Smooth muscle cell (in vitro differentiated cells): ENCODE measurements at regions not wholly inside any gene's neighbourhood (a gene's known extent, or its start where the extent isn't known, plus 50 kb on each side); places are given as distances from the start of the nearest gene placed in this dataset.

Experiments
- DNase-seq: peaks from one replicate; lab custom pipeline; 2025; ENCODE audit not compliant: unreplicated experiment; lab: John Stamatoyannopoulos, UW
- H2AFZ ChIP-seq: fragments of 200-600 bp; sonication (generic); 2 replicates; pipeline ENCODE4 v1.6.0; 2016; ENCODE audit warnings: antibody characterized with exemption, low read depth, mild to moderate bottlenecking
- H3F3A ChIP-seq: fragments of 200-600 bp; sonication (generic); 2 replicates; pipeline ENCODE4 v1.6.0; 2017; ENCODE audit warnings: antibody characterized with exemption, low read depth
- H3K27ac ChIP-seq: fragments of 200-600 bp; sonication (generic); 2 replicates; pipeline ENCODE4 v1.5.1; 2016; ENCODE audit warnings: low read depth, mild to moderate bottlenecking
- H3K27me3 ChIP-seq: fragments of 200-600 bp; sonication (generic); 2 replicates; pipeline ENCODE4 v1.6.1; 2016; ENCODE audit warnings: low read depth, mild to moderate bottlenecking
- H3K36me3 ChIP-seq: fragments of 200-600 bp; sonication (generic); 2 replicates; pipeline ENCODE4 v1.5.1; 2016; ENCODE audit warnings: low read depth
- H3K4me1 ChIP-seq: fragments of 200-600 bp; sonication (generic); 2 replicates; pipeline ENCODE4 v1.5.1; 2016; ENCODE audit warnings: low read depth
- H3K4me2 ChIP-seq: fragments of 200-600 bp; sonication (generic); 2 replicates; pipeline ENCODE4 v1.6.0; 2016; ENCODE audit warnings: mild to moderate bottlenecking
- H3K4me3 ChIP-seq: fragments of 200-600 bp; sonication (generic); 2 replicates; pipeline ENCODE4 v1.5.1; 2016; ENCODE audit warnings: mild to moderate bottlenecking
- H3K79me2 ChIP-seq: fragments of 200-600 bp; sonication (generic); 2 replicates; pipeline ENCODE4 v1.6.0; 2016; ENCODE audit warnings: low read depth, mild to moderate bottlenecking
- H3K9ac ChIP-seq: fragments of 200-600 bp; sonication (generic); 2 replicates; pipeline ENCODE4 v1.6.0; 2016; ENCODE audit warnings: low read depth
- H3K9me3 ChIP-seq: fragments of 200-600 bp; sonication (generic); replicated peaks from 2 replicates; pipeline ENCODE4 v1.5.1; 2016; ENCODE audit warnings: low read depth
- H4K20me1 ChIP-seq: fragments of 200-600 bp; sonication (generic); 2 replicates; pipeline ENCODE4 v1.6.0; 2016; ENCODE audit warnings: low read depth
- CTCF ChIP-seq: fragments of 200-600 bp; sonication (generic); IDR thresholded peaks from 2 replicates; pipeline ENCODE4 v1.5.1; 2017; ENCODE audit warnings: borderline replicate concordance, mild to moderate bottlenecking, antibody characterized with exemption; ENCODE audit not compliant: insufficient read depth, poor library complexity, severe bottlenecking
- WGBS: methylation state at CpG from one replicate; pipeline ENCODE4 v1.1.7; 2016; ENCODE audit warnings: low lambda C conversion rate; 5-methylcytosine and 5-hydroxymethylcytosine counted together

- H3K9me3 ChIP-seq: no peaks in the 10 kb centered on the region
- TF ChIP-seq CTCF: no peak
- H3F3A ChIP-seq: no peaks in the 10 kb centered on the region
- H2AFZ ChIP-seq: no peak overlapping the region
- H3K79me2 ChIP-seq: no peaks in the 10 kb centered on the region
- H3K4me3 ChIP-seq: no peak overlapping the region
- 92% methylated on average over 8 of the region's 8 CpGs for WGBS
- DNase-seq: no peak
- H3K9ac ChIP-seq: no peak overlapping the region
- no peak overlapping the region for H3K4me2 ChIP-seq
- no peaks in the 10 kb centered on the region for H3K27me3 ChIP-seq
- H3K4me1 ChIP-seq: no peaks in the 10 kb centered on the region
- no peaks in the 10 kb centered on the region for H3K36me3 ChIP-seq
- H4K20me1 ChIP-seq: no peaks in the 10 kb centered on the region
- no peak overlapping the region for H3K27ac ChIP-seq
Observed at GRCh38 chr17:59469786-59470485, 95.5 kb upstream of the DHX40 start.

GRCh38 chr17:59470624-59471297, 94.6 kb upstream of the DHX40 start:
- TF ChIP-seq CTCF: no peak
- no peaks in the 10 kb centered on the region for H3K79me2 ChIP-seq
- H2AFZ ChIP-seq: no peak overlapping the region
- no peaks in the 10 kb centered on the region for H4K20me1 ChIP-seq
- H3K4me2 ChIP-seq: no peak overlapping the region
- no peak overlapping the region for H3K9ac ChIP-seq
- H3K36me3 ChIP-seq: no peaks in the 10 kb centered on the region
- H3K9me3 ChIP-seq: no peaks in the 10 kb centered on the region
- H3K27ac ChIP-seq: no peak overlapping the region
- H3K4me3 ChIP-seq: no peak overlapping the region
- H3K4me1 ChIP-seq: no peaks in the 10 kb centered on the region
- no peak for DNase-seq
- H3F3A ChIP-seq: no peaks in the 10 kb centered on the region
- WGBS: 89% methylated on average over 6 of the region's 6 CpGs
- no peaks in the 10 kb centered on the region for H3K27me3 ChIP-seq

GRCh38 chr17:59476413-59476812, 89.0 kb upstream of the DHX40 start:
- Histone ChIP-seq H3F3A (no peaks in the 10 kb centered on the region), H3K4me2 (no peak overlapping the region), H4K20me1 (no peaks in the 10 kb centered on the region), H3K4me1 (no peaks in the 10 kb centered on the region), H3K4me3 (no peak overlapping the region), H3K9me3 (no peaks in the 10 kb centered on the region), H3K36me3 (no peaks in the 10 kb centered on the region), H3K27me3 (no peaks in the 10 kb centered on the region), H3K9ac (no peak overlapping the region), H3K79me2 (no peaks in the 10 kb centered on the region), H3K27ac (no peak overlapping the region), H2AFZ (no peak overlapping the region)
- 92% methylated on average over 5 of the region's 5 CpGs for WGBS
- DNase-seq: no peak
- no peak for TF ChIP-seq CTCF
